HG03108 (cell line): ENCODE measurements at regions not wholly inside any gene's neighbourhood (a gene's known extent, or its start where the extent isn't known, plus 50 kb on each side); places are given as distances from the start of the nearest gene placed in this dataset.

Source experiments
- ATAC-seq: cut with Tn5 transposase; IDR thresholded peaks from one replicate; pipeline ENCODE4 v1.9.1; 2021; ENCODE audit warnings: moderate library complexity; ENCODE audit not compliant: unreplicated experiment

- no peak for ATAC-seq
Observed at GRCh38 chr10:128723631-128724205, 597.5 kb upstream of the MKI67 start.

GRCh38 chr10:128725531-128725930, 599.3 kb upstream of the MKI67 start:
- ATAC-seq: no peak

DNA sequence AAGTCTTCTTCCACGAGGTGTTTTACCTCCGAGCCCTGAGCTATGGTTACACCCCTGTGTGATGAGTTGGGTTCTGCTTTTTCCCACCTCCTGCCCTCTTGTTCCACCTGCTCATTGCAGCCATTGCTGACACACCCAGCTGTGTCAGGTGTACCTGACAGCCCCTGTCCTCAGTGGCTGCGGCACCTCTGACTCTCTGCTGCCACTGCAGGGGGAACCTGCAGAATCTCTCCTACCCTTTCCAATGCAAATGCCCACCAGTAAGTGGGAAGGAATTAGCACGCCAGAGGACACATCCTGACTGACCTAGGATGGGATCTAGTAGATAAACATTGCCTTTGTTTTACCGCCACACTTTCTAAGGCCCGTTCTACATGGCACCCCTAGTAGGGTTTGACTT, 600.9 kb upstream of the MKI67 start:
- no peak for ATAC-seq

DNA sequence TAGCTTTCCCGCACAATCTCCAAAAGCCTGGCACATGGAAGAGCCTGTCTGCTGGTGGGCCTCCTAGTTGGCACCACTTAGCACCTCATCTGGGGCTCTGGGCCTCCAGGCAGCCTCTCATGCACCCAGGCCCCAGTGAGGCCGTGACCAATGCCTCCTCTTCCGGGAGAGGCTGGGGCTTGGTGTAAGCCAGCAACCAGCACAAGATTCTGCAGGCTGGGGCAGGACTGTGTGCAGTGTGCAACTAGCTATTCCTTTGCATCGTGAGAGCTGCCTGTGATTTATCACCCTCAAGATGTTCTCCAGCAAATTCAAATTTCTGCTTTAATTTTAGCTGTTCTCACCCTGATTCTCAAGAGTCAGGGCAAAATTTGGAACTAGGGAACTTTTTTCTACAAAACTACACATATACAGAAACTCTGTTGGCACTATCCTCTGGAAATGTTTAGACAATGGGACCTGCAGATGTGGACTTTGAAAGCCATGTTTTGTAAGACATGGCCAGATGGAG, 603.7 kb upstream of the MKI67 start:
- no peak for ATAC-seq

DNA sequence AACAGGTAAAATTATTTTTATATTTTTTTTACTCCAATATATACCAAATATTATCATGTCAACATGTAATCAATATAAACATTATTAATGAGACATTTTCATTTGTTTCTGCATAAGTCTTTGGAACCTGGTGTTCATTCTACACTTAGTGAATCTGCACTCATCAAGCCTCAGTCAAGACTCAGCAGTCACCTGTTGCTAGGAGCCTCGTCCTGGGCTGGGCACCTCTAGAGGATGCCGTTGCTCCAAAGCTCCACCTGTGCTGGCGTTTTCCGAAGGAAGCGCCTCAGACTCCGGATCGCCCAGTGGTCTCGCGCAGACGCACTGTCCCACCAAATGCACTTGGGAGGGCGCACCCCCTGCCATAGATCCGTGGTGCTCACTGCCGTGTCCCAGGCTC, 604.7 kb upstream of the MKI67 start:
- no peak for ATAC-seq

DNA sequence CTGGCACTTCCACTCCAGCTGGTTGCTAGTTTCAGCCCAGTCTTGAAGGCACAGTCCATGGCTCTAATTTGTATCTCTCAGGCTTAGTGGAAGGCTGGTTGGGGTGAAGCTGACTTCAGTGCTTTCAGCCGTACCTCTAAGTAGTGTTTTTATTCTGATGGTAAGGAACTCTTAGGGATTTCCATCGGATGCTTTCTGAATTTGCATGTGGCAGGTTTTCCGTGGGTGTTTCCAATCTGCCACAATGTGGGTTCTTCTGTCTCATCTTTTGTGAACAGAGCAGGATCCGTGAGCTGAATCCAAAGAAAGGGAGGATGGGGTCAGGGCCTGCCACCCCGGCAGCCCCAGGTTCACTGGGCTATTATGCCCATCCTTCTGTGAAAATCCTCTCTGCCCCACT, 607.9 kb upstream of the MKI67 start:
- no peak for ATAC-seq

- ATAC-seq: no peak
Observed at GRCh38 chr10:128734734-128735133, 608.5 kb upstream of the MKI67 start.

- ATAC-seq: no peak
Observed at GRCh38 chr10:128735996-128736395, 609.8 kb upstream of the MKI67 start.

DNA sequence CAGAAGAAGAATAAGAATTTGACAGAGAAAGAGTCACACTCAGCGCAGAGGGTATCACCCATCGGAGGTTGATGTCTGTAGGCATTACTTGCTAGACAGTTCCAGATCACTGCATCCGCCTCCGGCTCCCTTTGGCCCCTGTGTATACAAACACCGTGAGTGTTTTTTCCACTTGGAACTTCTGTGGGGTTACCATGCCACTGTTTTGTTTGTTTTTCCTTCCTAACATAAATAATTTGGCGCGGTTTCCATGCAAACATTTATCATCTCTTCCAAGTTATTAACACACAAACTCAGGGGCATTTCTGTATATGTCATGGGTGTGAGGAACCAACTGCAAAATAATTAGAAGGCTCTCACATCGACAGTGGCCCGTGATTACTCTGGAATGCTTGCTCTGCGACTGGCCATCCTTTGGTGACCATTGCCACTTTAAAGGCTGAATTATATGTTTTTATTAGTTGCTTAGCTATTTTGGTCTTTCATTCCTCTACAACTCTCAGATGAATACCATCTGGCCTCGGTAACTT, 612.2 kb upstream of the MKI67 start:
- no peak for ATAC-seq

- ATAC-seq: no peak
Observed at GRCh38 chr10:128739930-128740329, 613.7 kb upstream of the MKI67 start.

DNA sequence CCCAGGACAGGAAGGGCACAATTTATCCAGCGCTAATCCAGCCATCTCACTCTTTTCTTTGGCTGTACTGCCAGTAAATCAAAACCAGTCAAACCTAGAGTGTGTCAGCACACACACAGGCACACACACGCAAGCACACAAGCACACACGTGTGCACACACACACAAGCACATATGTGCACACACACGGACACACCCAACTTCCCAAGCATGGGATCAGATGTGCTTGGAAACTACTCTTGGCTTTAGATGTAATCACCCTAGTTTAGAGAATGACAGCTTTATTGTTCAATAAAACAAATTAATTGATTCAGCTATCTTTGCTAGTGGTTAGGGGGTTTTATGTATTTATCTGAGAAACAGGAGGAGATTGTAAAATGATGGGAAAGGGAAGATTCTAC, 615.0 kb upstream of the MKI67 start:
- ATAC-seq: no peak

DNA sequence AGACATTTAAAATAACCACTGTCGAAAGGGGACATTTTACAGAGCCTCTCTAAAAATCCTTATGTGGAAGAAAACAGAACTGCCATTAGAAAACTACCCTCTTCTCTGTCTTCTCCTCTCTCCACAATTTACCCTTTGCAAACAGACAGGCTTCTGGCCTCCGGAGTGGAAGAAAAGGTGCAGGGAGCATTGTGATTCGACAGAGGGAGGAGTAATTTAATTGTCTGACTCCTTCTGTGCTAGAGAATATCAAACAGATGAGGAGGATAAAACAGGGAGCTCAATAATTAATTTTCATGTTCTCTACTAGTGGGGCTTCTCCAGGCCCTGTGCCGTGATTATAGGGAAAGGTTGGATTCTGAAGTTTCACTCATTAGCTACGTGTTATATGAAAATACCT, 615.5 kb upstream of the MKI67 start:
- no peak for ATAC-seq

DNA sequence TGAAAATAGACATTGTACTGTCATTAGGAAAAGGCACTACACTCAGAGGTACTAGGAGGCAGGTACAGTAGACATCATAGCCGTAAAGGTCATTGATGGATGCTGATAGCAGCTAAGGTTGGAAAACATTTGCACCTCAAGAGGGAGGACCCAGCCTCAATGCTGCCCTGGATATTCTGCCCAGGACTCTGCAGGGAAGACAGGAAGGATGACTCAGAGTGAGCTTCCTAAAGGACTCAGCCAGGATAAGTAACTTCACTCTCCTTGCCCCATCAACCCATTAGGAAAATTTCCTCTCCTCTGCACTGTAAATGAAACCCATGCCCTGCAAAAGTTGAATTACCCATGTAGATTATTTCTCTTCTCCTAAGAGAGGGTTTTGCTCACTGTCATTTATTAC, 617.9 kb upstream of the MKI67 start:
- no peak for ATAC-seq

DNA sequence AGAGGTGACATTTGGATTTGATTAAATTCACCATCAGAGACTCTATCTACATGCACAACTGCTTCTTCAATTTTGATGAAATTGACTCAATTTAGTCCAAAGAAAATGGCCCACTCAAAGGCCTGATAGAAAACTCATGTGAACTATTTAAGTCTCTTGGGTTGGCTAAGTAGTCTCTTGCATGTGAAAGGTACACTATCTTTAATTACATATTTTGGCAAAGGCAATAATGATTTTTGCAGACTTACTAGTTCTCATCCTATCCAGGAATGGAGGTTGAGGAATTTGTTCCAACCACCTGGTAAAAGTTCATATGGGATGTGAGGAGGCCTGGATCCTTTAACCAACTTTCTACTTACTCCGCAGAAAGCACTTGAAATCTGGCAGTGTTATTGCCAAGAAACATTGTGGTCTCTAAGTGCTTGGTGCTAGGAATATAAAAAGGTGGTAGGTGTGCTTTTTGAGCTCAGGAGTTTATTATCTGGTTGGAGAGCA, 618.6 kb upstream of the MKI67 start:
- no peak for ATAC-seq

- no peak for ATAC-seq
Observed at GRCh38 chr10:128747582-128748346, 621.5 kb upstream of the MKI67 start.

DNA sequence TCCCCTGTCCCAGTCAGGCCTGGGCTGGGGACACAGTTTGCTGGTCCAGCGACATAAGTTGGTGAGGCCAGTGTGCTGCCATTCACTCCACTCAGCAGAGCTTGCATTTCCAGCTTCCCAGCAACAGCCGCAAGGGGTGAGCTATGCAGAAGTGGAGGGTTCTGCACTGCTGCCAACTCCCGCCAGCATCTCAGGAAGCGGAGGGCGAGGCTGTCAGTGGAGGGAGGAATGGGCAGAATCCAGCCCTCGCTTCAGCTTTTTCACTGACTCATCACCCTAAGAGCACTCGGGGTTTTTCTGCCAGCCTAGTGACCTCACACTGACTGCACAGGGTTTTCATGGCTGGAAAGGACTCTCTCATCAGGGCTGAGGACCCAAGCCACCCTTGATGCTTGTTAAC, 625.1 kb upstream of the MKI67 start:
- ATAC-seq: no peak

GRCh38 chr10:128751851-128752250, 625.6 kb upstream of the MKI67 start:
- ATAC-seq: no peak

DNA sequence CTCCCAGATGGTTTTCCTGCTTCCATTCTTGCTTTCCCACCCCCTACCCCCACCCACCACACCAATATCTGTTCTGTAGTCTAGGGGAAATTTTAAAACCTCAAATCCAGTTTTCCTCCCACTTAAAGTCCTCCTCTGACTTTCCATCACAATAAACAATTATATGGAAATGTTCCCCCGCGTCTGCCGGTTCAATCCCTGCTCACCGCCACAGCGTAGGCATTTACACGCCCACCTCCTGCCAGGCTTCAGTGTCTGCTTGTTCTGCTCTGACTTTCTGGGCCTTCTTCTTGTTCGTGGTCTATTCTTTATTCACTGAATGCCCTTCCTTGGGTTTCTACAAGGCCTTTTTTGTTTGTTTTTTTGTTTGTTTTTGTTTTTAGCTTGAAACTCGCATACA, 633.0 kb upstream of the MKI67 start:
- ATAC-seq: no peak

GRCh38 chr10:128763588-128763987, 637.4 kb upstream of the MKI67 start:
- no peak for ATAC-seq

DNA sequence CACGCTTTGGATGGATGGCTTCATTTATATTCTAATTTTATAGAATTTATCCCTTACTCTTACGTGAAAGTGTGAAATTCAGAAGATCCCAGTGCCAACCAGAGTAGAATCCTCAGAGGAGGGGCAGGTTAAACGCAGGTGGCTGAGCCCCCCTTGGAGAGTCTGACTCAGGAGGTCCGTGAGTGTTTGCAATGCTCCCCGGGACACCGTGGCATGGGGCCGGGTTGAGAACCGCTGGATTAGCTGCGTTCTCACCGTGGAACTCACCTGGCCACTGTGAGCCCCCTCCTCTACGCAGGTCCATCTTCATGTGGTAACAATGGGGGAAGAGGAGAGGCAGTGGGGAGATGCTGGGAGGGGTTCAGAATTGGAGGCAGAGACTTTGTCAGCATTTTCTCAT, 638.0 kb upstream of the MKI67 start:
- ATAC-seq: no peak

DNA sequence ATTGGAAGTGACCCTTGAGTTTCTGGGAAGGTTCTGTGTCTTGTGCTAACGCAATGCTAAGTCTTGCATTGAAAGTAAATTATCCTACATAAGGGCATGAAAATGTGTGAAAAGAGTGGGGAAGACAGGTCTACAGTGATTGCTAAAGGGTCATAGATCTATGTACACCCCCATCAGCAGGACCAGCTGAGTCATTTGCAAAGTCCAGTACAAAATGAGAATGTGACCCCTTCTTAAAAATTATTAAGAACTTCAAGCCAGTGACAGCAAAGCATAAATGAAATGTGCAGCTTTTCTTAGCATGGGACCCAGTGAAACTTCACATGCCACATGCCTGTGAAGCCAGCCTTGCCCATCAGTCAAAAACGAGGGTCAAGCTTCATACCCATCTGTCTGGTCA, 640.7 kb upstream of the MKI67 start:
- ATAC-seq: no peak

GRCh38 chr10:128774979-128775378, 648.8 kb upstream of the MKI67 start:
- ATAC-seq: no peak
